Activated CD4-positive, alpha-beta T cell treated with anti-CD3 and anti-CD28 coated beads for 24 hours (primary cell): ENCODE measurements at regions not wholly inside any gene's neighbourhood (a gene's known extent, or its start where the extent isn't known, plus 50 kb on each side); places are given as distances from the start of the nearest gene placed in this dataset.

Source experiments
- DNase-seq, 2 donors: peaks; one replicate each; pipeline ENCODE4 v3.0.0-alpha.2; 2020; ENCODE audit warnings: low read depth in 2 of 2

DNA sequence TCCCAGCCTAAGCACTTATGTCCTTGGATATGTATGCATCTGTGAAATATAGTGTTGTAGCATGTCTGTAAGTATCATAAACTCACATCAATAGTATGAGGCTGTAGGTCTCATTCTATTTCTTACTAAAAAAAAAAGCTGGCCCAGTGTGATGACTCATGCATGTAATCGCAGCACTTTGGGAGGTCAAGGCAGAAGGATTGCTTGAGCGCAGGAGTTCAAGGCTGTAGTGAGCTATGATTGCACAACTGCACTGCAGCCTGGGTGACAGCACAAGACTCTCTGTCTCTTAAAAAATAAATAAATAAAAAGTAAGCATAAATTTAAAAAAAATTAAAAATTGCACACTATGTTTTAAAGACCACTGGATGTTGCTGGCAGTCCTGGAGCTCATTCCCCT, 79.1 kb upstream of the SPATA13 start:
- no peak for DNase-seq

DNA sequence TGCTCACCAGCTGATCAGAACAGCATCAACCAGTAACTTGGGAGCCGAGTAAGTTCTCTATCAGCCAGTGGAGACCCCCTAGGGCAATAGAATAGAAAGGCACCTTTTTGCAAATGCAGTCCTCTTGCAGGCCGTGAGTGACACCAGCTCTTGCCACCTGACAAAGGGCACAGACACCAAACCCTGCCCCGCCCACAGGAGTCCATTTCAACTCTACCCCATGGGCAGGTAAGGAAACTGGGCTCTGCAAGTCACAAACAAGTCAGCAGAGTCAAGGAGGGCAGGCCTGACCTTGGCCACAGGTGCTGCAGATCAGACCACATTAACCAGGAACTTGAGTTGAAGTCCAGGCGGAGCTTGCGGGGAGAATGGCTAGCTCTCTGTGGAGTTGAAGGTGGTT, 77.4 kb upstream of the SPATA13 start:
- DNase-seq, result no peak

DNA sequence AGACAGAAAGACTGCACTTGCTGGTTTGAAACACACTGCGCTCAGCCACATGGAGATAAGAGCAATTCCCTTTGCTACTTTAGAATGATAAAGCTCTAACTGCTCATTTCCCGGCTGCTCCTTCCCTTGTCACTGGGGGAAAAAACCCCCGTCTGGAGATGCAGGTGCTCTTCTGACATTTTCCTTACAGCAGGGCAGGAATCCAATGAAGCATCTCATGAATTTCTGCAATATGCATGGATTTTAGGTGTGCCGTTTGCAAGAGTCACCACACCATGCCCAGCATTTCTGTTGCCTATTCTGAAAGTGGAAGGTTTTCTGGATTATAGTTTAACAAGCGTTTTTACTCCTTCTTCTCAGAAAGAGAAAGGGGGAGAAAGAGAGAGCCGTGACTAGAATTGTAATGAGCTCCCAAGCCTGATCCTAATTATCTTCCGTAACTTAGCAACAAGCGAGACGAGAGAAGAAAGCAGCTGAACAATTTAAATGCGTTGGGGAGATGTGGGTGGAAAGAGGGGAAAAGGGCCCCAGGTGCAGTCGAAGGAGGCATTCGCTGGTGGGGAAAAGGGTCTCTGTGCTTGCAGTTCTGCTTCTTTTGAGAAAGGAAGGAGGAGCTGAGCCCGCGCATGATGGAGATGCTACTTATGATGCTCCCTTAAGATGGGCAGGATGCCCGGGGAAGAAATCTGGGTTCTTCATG, 76.6 kb upstream of the SPATA13 start:
- no peak for DNase-seq

DNA sequence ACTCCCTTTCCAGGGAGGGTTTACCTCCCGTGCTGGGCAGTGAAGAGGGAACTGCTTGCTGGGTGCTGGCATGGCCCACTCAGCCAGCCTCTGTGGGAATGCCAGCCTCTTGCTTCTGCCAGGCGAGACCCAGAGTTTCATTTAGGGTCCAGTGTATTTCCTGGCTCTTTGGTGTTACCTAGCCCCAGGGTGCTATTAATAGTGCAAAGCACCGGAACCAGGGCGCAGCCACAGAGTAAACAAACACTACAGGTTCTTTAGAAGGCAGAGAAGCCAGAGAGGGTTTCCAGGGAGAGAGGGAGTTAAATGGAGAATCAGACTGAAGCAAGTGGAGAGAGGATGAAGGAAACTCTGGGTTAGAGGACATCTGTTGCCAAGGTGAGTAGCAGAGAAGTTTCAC, 74.9 kb upstream of the SPATA13 start:
- DNase-seq, result no peak

DNA sequence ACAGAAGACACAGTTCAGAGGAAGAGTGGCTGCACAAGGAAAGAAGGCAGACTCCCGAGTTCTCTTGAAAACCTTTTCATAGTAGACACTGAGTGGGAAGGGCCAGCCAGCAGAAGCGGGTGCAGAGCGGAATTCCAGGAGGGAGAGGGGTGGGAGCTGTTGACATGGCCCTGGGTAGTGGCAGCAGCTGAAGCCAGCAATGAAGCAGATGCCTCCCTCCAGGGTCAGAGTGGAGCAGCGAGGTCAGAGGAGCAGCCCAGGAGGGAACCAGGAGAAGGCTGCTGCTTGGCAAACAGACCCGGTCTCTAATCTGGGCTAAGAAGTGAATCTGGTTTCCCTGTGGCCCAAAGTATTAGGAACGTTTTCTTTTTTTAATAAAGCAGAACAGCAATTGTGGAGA, 73.9 kb upstream of the SPATA13 start:
- no peak for DNase-seq

DNA sequence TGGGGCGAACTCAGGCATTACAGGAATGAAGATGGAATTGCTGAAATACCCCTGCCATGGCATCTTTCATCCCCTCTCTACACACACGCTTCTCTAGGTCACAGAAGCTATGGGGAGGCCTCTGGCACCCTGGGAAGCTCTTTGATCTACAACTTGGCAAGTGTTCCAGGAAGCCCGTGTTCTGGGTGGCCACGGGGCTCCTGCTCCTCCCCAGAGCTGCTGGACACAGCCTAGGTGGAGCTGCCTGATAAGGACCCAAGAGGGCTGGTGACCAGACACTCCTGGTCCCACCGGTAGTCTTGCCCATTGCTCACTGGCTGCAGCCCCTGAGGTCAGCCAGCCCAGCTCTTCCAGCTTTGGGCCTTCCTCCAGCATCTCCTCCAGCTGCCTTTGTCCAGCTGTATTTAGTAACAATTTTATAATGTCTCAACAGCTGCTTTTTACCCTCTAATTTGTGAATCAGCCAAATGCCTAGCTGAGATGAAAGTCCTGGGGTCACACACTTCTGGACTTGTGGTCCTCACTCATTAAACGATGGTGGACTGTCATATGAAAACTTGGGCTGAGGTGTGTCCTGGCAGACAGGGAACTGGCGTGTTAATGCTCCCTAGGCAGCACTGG, 72.8 kb upstream of the SPATA13 start:
- DNase-seq, result no peak

DNA sequence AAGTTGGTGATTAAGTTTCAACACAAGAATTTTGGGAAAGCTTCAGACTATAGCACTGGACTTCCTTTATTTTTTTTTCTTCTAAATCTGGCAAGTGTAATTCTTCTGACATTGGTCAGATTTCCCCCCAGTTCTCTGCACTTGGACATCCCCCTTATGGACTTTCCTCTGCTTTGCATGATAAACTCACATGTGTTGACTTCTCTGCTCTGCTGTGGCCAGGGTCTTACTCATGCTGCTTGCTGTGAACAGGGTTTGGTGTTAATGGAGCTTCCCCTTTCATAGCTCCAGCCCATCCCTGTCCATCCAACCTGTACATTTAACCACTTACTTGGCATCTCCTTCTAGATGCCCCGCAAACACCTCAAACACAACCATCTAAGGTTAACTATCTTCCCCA, 70.5 kb upstream of the SPATA13 start:
- no peak for DNase-seq

DNA sequence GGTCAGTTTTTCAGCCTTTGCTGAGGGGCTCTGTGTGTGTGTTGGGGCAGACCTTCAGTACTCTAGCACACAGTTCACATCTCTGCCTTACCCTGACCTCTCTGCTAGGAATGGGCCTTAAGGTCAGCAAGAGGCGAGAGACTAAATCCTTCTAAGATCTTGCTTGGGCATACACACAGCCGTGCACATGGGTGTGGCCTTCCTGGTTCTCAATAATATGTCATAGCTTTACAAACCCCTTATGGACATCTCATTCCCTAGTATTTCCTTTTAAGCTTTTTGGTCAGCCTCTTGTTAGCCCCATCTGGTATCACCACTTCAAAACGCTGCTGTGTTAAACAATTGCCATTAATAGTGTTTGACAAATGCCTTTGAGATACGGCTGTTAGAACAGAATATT, 69.4 kb upstream of the SPATA13 start:
- no peak for DNase-seq

DNA sequence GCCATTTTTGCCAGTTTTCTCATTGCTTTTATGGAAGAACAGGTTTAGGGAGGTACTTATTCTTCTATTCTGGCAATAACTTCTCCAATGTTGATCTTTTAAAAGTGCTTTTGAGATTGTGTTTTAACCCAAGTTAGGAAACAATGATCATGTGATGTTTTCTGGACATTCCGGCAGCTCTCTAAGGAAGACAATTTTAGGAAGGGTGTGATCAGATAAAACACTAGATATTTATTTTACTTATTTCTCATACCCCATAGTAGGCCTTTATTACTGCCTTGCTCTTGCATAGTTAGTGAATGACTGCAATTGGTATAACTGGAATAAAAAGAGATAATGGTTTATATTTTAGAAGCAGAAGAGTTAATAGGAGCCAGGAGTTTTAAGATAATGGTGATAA, 68.4 kb upstream of the SPATA13 start:
- no peak for DNase-seq

DNA sequence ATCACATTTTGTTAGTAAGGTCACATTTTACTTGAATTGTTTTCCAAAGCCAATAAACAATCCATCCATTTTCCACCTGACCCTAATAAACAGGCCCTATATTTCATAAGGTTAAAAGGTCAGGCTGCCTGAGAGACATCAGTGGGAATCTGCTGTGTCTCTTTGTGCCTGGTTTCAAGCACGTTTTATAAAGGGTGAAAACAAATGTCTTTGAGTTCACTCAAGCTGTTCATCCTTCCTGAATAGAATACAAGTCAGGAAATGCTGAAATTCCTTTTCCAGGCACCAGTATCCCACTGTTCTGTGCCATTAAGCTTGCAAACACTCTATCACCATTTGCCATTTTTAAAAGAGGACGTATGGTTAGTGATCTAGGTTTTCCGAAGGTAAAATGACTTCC, 67.5 kb upstream of the SPATA13 start:
- no peak for DNase-seq

DNA sequence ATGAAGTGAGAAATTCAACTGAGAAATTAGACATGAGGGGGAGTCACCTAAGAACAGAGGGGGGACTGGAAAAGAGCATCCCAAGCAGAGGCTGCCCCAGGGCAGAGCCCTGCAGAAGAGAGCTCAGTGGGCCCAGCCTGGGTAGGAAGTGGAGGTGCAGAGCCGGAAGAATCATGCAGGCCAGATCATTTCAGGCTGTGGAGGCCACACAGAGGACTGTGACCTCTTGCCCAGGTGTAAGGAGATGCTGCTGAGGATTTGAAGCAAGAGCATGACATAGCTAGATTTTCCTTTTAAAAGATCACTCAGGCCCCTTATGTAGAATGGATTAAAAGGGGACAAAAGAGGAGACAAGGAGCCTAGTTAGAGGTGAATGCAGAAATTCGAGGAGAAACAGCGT, 63.9 kb upstream of the SPATA13 start:
- DNase-seq, result no peak

DNA sequence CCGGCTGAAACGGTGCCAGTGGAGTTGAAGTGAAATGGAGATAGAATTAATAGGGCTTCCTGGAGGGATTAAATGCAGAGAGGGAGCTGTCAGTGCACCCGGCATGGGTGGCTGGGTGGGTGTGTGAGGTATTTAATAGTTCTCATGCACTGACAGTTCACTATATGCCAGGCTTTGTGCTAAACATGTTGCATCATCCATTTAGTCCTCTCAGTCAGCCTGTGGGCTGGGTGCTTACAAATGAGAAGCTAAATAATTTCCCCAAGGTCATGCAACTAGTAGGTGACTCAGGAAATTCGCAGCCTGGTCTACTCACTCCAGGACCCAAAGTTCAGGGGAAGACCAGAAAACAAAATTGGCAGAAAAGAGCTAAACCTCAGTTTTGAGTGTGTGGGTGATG, 63.5 kb upstream of the SPATA13 start:
- DNase-seq, result peak; percentile 23 to 35

DNA sequence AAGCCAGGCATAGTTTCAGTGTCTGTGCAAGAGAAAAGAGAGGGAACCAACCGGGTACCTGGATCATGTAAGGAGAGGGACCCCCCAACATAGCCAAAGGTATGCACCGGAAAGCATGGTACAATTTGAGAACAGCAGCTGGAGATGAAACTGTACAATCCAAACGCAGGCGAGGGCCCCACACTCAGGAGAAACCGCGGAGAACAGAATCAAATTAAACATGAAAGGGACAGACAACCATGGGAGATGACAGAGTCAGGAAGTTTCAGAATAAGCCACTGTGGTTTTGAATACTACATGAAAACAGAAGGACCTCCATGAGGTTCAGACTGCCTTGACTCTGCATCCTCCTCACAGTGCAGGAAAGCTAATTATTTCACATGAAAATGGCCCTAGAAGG, 62.9 kb upstream of the SPATA13 start:
- DNase-seq, result peak in 1 of 2 donors; percentile 21

DNA sequence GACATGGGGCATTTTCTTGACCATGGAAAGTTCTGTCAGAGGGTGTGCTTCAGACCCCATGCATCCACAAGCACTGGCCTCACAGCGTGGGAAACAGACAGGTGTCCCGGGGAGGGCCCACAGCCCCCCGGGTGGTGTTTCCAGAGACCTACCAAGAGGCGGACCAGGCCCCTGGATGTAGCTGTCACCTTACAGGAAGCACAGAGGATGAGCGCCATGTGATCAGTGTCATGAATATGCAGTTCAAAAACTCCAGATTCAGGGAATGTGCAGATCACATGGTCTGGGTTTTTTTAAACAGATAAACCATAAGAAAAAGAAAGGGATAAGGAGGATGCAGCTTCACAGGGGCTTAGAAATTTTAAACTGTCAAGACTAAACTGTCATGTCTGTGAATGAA, 61.0 kb upstream of the SPATA13 start:
- DNase-seq, result no peak

DNA sequence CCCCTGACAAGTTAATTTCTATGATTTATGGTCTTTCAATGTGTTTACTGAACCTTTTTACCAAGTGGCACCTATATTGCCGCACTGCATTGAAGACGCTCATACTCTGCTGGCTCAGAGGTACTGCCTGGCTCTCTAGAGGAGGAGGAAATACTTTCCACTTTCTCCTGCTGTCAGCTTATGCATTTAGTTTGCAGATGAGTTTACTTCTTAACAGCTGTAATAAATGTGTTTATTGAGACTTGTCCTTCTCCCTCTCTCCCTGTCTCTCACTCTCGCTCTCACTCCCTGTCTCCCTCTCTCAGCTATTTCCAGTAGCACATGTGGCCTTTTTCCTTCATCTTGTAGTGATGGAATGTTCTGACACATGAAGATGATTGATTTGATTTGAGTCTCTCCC, 60.3 kb upstream of the SPATA13 start:
- no peak for DNase-seq

DNA sequence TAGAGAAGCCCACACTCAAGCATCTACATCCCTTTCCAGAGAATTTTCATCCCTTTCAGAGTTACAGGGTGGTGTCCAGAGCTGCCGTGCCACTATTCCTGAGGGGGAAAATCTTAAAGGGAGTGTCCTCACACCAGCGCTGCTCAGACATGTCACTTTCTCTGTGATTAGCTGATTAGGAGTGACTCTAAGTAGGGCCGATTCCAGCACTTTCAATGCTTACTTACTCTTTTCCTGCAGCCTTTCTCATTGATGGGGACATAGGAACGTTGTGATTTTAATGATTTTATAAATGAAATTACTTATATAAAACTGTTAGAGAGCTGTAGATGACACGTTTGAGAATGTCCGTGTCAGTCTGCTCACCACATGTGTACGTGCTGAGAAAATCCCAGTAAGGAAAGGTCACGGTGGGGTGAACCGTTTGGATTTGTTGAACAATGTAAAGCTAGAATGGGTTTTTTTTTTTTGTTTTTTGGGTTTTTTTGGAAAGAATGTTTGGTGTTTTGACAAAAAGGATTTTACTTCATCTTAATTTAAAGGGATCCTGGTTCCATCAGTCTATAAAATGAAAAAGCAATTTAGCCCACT, 56.6 kb upstream of the SPATA13 start:
- DNase-seq, result no peak

DNA sequence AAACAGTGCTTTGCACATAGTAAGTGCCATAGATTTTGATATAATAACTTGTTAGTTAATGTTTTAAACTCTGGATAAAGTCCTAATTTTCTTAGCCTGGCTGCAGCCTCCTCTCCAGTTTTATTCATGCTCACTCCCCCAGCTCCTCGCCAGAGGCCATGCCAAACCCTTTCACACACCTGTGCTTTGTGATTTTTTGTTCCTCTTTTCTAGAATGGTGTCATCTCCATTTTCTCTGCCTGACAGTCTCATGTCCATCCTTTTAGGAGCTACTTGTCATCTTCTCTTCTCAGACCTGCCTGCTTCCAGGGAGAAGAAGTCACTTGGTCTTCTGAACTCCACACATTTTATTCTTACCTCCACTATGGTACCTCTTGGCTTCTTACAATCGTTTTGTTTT, 55.8 kb upstream of the SPATA13 start:
- DNase-seq, result no peak

DNA sequence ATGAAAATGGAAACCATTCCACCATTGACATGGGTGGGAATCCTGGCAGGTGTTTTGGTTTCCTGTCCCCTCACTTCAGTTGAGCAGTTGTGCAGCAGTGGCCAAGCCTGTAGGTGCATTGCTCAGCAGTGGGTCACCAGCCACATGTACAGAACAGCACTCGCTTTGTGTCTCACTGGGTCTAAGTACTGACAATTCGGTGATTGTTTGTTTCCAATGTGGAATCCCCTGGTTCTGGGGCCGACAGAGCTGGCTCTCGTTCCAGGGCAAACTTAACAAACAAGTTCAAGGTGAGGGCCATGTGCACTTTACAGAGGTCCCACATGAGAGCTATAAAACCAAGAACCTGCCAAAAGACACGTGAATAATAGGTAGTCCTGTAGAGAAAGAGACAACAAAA, 54.1 kb upstream of the SPATA13 start:
- DNase-seq, result no peak

DNA sequence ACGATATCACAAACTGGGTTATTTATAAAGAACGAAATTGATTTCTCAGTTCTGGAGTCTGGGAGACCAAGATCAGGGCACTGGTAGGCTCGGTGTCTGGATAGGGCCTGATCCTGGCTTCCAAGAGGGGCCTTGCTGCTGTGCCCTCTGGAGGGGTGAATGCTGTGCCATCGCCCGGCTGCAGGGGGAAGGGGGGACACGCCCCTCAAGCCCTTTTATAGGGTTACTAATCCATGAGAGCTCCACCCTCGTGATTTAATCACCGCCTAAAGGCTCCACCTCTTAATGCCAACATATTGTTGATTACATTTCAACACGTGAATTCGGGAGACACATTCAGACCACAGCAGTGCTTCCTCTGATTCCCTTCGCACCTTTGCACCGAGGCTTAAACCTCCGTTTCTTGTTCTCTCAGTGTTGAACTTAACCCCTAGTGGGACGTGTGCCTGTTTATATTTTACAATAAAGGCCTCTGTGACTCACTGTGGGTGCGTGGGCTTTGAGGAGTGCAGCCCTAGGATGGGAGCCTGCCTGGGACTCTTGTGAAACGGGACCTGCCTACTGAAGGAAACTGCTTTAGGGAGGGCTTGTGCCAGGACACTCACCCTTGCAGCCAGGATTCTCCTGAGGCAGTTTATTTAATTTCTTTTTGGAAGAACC, 52.4 kb upstream of the SPATA13 start:
- no peak for DNase-seq

DNA sequence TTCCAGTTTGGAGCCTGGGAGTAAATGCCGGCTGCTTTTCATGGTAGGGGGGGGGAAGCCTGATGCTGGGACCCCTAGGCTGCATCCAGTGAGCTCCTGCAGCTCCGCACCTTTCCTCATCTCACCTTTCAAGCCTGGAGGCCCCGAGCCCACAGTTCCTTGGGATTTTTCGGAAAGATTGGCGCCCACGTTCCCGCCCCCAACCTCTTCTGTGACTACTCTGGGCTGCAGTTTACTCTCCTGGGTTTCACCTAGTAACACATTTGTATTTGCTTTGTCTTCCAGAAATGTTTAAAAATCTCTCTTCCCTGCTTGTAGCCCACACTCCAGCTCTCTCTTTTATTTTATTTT, 51.9 kb upstream of the SPATA13 start:
- DNase-seq, result no peak

DNA sequence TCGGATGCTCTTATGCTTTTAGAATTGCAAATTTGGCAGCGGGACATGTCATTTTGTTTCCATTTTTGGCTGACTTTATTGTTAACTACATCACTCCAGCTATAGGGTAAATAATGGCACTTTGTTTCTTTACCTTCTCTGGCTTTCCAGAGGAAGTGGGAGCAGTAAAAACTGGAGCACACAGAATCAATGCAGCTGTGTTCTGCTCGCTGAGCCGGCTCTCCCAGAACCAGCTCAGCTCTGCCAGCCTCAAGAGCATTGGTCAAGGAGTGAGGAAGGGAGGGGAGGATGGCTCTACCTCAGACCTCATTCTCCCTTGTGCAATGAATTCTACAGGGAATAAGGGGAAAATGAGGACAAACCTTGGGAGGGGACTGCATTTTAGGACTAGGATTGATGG, 50.5 kb upstream of the SPATA13 start:
- DNase-seq, result no peak
